Activated T-helper 1 cell treated with anti-CD3 and anti-CD28 coated beads, Interleukin-12 subunit alpha, Interleukin-12 subunit beta, Interleukin-2, Interleukin-4 antibody, amounts not matched to agents 30 ng/mL and 10 ng/mL and 1 ng/mL, durations not matched to agents 14 hours and 24 hours and 36 hours (primary cell): ENCODE measurements at regions not wholly inside any gene's neighbourhood (a gene's known extent, or its start where the extent isn't known, plus 50 kb on each side); places are given as distances from the start of the nearest gene placed in this dataset.

Experiments
- DNase-seq: peaks from one replicate; pipeline ENCODE4 v3.0.0; 2021; ENCODE audit warnings: low spot score
- H3K27ac Mint-ChIP-seq: one replicate; pipeline ENCODE4 v1.8.0; 2021; ENCODE audit warnings: mild to moderate bottlenecking, mixed read lengths
- H3K27me3 Mint-ChIP-seq: one replicate; pipeline ENCODE4 v1.8.0; 2022; ENCODE audit warnings: mild to moderate bottlenecking, moderate library complexity, mixed read lengths; ENCODE audit not compliant: insufficient read depth
- H3K36me3 Mint-ChIP-seq: one replicate; pipeline ENCODE4 v1.8.0; 2021; ENCODE audit warnings: low read depth, mixed read lengths
- H3K4me1 Mint-ChIP-seq: one replicate; pipeline ENCODE4 v1.8.0; 2021; ENCODE audit warnings: low read depth, mixed read lengths
- H3K4me3 Mint-ChIP-seq: one replicate; pipeline ENCODE4 v1.8.0; 2021; ENCODE audit warnings: mild to moderate bottlenecking, moderate library complexity, mixed read lengths
- H3K9me3 Mint-ChIP-seq: one replicate; pipeline ENCODE4 v1.8.0; 2021; ENCODE audit warnings: mixed read lengths
- intact Hi-C: fragments of 100-400 bp; cut with micrococcal nuclease; formaldehyde crosslinking; loops from one replicate; pipeline ENCODE4 v1.15.1; 2024

- Mint-ChIP-seq H3K9me3 (no peaks in the 10 kb centered on the region), H3K36me3 (no peaks in the 10 kb centered on the region), H3K27ac (no peak overlapping the region), H3K4me3 (no peak overlapping the region), H3K4me1 (no peaks in the 10 kb centered on the region), H3K27me3 (peaks cover 16% of the 10 kb centered on the region)
- DNase-seq = no peak
- intact Hi-C loops = no loop called here
Observed at GRCh38 chr15:73001840-73002239, 50.4 kb upstream of the NEO1 start.

DNA sequence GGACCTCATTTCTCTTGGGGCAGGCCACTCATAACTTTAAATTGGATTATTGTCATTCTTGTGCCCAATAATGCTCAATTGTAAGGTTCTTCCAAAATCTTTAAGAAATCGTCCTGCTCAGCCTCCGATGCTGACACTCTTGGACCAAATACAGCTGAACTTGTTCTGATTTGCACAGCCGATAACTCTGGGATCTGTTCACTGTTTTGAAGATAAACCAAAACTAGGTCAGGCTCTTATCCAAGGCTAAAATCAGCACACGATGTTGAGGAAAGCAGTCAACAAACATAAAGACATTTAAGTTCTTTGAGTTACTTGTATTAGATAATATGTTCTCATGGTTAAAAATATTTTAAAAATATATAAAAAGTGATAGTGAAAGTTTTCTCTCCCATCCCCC lies 52.0 kb upstream of the NEO1 start:
- H3K9me3 Mint-ChIP-seq = no peaks in the 10 kb centered on the region

DNA sequence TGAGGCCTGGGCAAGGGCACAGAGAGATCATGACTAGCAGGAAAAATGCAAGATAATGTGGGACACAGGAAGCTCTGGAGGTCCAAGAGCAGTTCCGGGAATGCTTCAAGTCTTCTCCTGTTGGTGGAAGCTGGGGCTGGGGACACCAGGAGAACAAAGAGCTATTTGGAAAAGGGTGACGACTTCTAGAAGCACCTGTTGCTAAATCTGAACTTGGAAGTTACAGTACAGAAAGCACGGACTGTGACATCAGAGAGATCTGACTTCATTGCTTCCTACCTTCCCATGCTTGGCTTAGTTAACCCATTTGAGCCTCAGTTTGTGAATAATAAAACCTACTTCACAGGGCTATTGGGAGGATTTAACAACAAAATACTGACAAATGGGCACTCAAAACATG lies 52.7 kb upstream of the NEO1 start:
- Mint-ChIP-seq H3K36me3 (no peaks in the 10 kb centered on the region), H3K4me3 (no peak overlapping the region), H3K9me3 (no peaks in the 10 kb centered on the region), H3K27me3 (peaks cover 16% of the 10 kb centered on the region), H3K27ac (no peak overlapping the region), H3K4me1 (no peaks in the 10 kb centered on the region)
- intact Hi-C loops = no loop called here
- DNase-seq = no peak

More for the DNA sequence above, 52.0 kb upstream of the NEO1 start:
- intact Hi-C loops = no loop called here
- Mint-ChIP-seq H3K36me3 (no peaks in the 10 kb centered on the region), H3K27ac (peak overlapping the region; percentile 11), H3K27me3 (peaks cover 16% of the 10 kb centered on the region), H3K4me1 (no peaks in the 10 kb centered on the region), H3K4me3 (no peak overlapping the region)
- no peak for DNase-seq

- intact Hi-C loops = no loop called here
- Mint-ChIP-seq H3K9me3 (no peaks in the 10 kb centered on the region), H3K27me3 (peaks cover 16% of the 10 kb centered on the region), H3K36me3 (no peaks in the 10 kb centered on the region), H3K4me3 (no peak overlapping the region), H3K4me1 (no peaks in the 10 kb centered on the region), H3K27ac (no peak overlapping the region)
- DNase-seq = no peak
Observed at GRCh38 chr15:72998681-72999466, 53.4 kb upstream of the NEO1 start.

- Mint-ChIP-seq H3K4me1 (no peaks in the 10 kb centered on the region), H3K27me3 (peaks cover 15% of the 10 kb centered on the region), H3K27ac (no peak overlapping the region), H3K9me3 (no peaks in the 10 kb centered on the region), H3K4me3 (no peak overlapping the region), H3K36me3 (no peaks in the 10 kb centered on the region)
- intact Hi-C loops = no loop called here
- no peak for DNase-seq
Observed at GRCh38 chr15:72998226-72998625, 54.0 kb upstream of the NEO1 start.

- no peak for DNase-seq
- intact Hi-C loops = no loop called here
- Mint-ChIP-seq H3K4me3 (no peak overlapping the region), H3K27ac (no peak overlapping the region), H3K27me3 (peaks cover 15% of the 10 kb centered on the region), H3K9me3 (no peaks in the 10 kb centered on the region), H3K36me3 (no peaks in the 10 kb centered on the region), H3K4me1 (no peaks in the 10 kb centered on the region)
Observed at GRCh38 chr15:72995849-72996248, 56.4 kb upstream of the NEO1 start.

DNA sequence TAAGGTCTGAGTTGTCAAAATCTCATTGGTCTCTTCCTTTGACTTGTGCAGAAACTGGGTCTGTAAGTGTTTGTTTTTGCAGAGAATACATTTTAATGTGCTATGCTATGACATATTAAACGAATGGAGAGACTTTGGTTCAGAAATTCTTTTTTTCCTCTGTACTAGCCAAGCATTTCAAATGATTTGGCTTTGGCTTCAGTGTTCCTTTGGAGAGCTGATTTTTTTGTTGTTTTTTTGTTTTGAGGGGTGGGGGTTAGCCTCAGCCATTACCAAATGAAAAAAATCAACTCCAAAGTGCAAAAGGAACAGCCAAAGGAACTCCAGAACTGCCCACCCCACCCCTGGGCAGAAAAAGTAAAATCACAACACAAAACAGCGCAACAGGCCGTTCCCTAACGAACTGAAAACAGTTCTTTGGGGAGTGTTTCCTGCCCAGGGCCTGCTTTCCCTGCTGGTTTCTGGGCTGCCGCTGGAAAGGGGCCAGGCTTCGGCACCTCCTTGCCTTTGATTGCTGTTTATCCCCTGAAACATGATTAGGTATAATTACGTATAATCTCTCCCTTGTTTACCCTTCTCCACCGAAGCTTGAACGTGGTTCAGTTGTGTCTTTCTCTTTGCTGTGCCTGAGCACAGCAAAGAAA lies 57.6 kb upstream of the NEO1 start:
- Mint-ChIP-seq H3K4me1 (no peaks in the 10 kb centered on the region), H3K9me3 (no peaks in the 10 kb centered on the region), H3K27ac (no peak overlapping the region), H3K36me3 (no peaks in the 10 kb centered on the region), H3K4me3 (no peak overlapping the region), H3K27me3 (peaks cover 10% of the 10 kb centered on the region)
- DNase-seq = no peak
- intact Hi-C loops = no loop called here

- H3K9me3 Mint-ChIP-seq = no peaks in the 10 kb centered on the region
- H3K4me3 Mint-ChIP-seq = no peak overlapping the region
- no peak for DNase-seq
- no peaks in the 10 kb centered on the region for H3K4me1 Mint-ChIP-seq
- no peak overlapping the region for H3K27ac Mint-ChIP-seq
- no peaks in the 10 kb centered on the region for H3K27me3 Mint-ChIP-seq
- no peaks in the 10 kb centered on the region for H3K36me3 Mint-ChIP-seq
- intact Hi-C loops = no loop called here
Observed at GRCh38 chr15:72992841-72993252, 59.4 kb upstream of the NEO1 start.

DNA sequence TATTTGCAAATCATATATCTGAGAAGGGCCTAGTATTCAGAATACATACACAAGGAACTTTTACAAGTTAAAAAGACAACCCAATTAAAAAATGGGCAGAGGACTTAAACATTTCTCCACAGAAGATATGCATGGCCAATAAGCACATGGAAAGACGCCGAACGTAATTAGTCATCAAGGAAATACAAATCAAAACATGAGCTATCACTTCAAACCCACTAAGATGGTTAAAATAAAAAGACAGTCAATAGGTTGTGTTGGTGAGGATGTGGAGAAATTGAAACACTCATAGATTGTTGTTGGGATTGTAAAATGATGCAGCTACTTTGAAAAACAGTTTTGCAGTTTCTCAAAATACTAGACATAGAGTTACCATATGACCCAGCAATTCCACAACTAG lies 61.2 kb upstream of the NEO1 start:
- intact Hi-C loops = no loop called here
- Mint-ChIP-seq H3K27ac (no peak overlapping the region), H3K36me3 (no peaks in the 10 kb centered on the region), H3K4me1 (no peaks in the 10 kb centered on the region), H3K9me3 (no peaks in the 10 kb centered on the region), H3K4me3 (no peak overlapping the region), H3K27me3 (no peaks in the 10 kb centered on the region)
- no peak for DNase-seq

DNA sequence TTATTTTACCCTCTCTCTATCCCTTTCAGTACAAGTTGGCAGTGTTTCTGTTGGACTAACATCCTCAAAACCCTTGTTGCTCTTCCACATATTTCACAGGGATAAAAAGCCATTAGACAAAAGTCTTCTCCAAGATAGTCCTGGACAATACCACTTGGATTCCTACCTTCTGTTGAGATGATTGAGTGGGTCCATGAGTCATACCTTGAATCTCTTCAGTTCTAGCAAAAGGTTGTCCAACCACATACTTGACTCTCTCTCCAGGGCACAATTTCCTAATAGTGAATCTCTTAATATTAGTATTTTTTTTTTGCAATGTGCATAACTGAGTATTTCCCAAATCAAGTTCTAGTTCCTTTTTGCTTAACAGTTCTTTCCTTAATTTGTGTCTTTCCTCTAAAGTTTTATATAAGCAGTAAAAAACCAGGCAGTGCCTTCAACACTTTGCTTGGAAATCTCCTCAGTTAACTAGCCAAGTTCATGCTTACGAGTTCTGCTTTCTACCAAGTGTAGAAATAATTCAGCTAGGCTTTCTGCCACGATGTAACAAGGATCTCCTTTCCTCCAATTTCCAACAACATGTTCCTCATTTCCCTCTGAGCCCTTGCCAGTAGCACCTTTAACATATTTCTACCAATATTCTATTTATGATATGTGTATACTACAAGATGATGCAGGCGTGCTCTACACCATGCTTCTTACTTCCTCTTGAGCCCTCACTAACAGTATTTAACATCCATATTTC lies 68.3 kb upstream of the NEO1 start:
- Mint-ChIP-seq H3K36me3 (no peaks in the 10 kb centered on the region), H3K27me3 (peaks cover 10% of the 10 kb centered on the region), H3K9me3 (no peaks in the 10 kb centered on the region), H3K27ac (no peak overlapping the region), H3K4me1 (no peaks in the 10 kb centered on the region), H3K4me3 (no peak overlapping the region)
- DNase-seq = no peak
- intact Hi-C loops = loop anchor here (5.0 kb wide), 1 partner anchor 1492 kb away; no protein-coding TSS in a partner anchor

DNA sequence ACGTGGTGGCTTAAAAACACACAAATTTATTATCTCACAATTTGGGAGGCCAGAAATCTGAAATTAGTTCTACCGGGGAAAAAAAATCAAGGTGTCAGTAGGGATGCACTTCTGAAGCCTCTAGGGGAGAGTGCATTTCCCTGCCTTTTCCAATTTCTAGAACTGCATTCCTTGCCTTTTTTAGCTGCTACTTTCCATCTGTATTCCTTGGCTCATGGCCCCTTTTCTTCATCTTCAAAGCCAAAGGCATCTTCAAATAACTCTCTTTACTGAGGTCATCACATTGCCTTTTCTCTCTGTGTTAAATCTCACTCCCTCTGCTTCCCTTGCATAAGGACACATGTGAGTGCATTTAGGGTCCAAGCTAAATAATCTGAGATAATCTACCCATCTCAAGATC lies 69.5 kb upstream of the NEO1 start:
- Mint-ChIP-seq H3K9me3 (no peaks in the 10 kb centered on the region), H3K4me3 (no peak overlapping the region), H3K27me3 (peaks cover 11% of the 10 kb centered on the region), H3K36me3 (no peaks in the 10 kb centered on the region), H3K4me1 (no peaks in the 10 kb centered on the region), H3K27ac (no peak overlapping the region)
- intact Hi-C loops = loop anchor here (5.0 kb wide), 1 partner anchor 1490 kb away; no protein-coding TSS in a partner anchor
- DNase-seq = no peak

DNA sequence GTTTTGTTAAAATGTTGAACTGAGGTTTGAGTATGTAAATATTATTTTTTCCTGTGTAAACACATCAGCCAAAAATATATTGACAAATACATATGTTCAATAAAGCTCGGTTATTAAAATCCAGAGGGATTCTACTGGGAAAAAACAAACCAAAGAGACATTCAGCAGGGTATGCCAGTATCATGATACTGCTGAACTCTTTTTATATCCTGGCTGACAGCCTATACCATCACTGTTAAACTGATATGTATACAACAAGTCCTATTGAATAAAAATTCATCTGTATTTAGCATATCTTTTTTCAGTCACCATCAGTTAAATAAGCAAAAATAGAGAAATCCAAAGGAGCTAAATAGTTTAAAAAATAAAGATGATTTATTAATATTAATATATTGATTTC lies 71.6 kb upstream of the NEO1 start:
- H3K36me3 Mint-ChIP-seq = no peaks in the 10 kb centered on the region
- H3K27ac Mint-ChIP-seq = no peak overlapping the region
- no peak for DNase-seq
- H3K4me3 Mint-ChIP-seq = no peak overlapping the region
- peaks cover 17% of the 10 kb centered on the region for H3K27me3 Mint-ChIP-seq
- H3K4me1 Mint-ChIP-seq = no peaks in the 10 kb centered on the region
- intact Hi-C loops = loop anchor here (5.0 kb wide), 1 partner anchor 1488 kb away; no protein-coding TSS in a partner anchor
- no peaks in the 10 kb centered on the region for H3K9me3 Mint-ChIP-seq

- H3K27ac Mint-ChIP-seq = no peak overlapping the region
- no peaks in the 10 kb centered on the region for H3K9me3 Mint-ChIP-seq
- intact Hi-C loops = loop anchor here (5.0 kb wide), 1 partner anchor 1487 kb away; no protein-coding TSS in a partner anchor
- H3K36me3 Mint-ChIP-seq = no peaks in the 10 kb centered on the region
- H3K27me3 Mint-ChIP-seq = peaks cover 17% of the 10 kb centered on the region
- no peak for DNase-seq
- H3K4me1 Mint-ChIP-seq = no peaks in the 10 kb centered on the region
- no peak overlapping the region for H3K4me3 Mint-ChIP-seq
Observed at GRCh38 chr15:72979791-72980190, 72.5 kb upstream of the NEO1 start.
